Naive B cell (primary cell): ENCODE measurements at regions not wholly inside any gene's neighbourhood (a gene's known extent, or its start where the extent isn't known, plus 50 kb on each side); places are given as distances from the start of the nearest gene placed in this dataset.

Experiments used
- ATAC-seq, 2 donors: fragments of 150-1000 bp; cut with Tn5 transposase; 2 replicates each; pipeline ENCODE4 v1.10.0; 2021; ENCODE audit warnings: low read depth in 2 of 2, mild to moderate bottlenecking in 2 of 2, moderate library complexity in 2 of 2
- DNase-seq: peaks from one replicate; pipeline ENCODE4 v3.0.0; 2022
- H3K27ac Mint-ChIP-seq, 6 donors: one replicate each; pipeline ENCODE4 v1.8.0; 2020 to 2022; ENCODE audit warnings: mild to moderate bottlenecking in 6 of 6, mixed read lengths in 6 of 6, moderate library complexity in 5 of 6, inconsistent platforms in 2 of 6
- H3K27me3 Mint-ChIP-seq, 3 donors: one replicate each; pipeline ENCODE4 v1.8.0; 2021 to 2022; ENCODE audit warnings: mixed read lengths in 3 of 3, mild to moderate bottlenecking in 1 of 3
- H3K36me3 Mint-ChIP-seq, 2 donors: one replicate each; pipeline ENCODE4 v1.8.0; 2020 to 2022; ENCODE audit warnings: mixed read lengths in 2 of 2, inconsistent platforms in 1 of 2, mild to moderate bottlenecking in 1 of 2
- H3K4me1 Mint-ChIP-seq, 3 donors: one replicate each; pipeline ENCODE4 v1.8.0; 2020 to 2022; ENCODE audit warnings: mixed read lengths in 3 of 3, inconsistent platforms in 1 of 3, mild to moderate bottlenecking in 1 of 3, moderate library complexity in 1 of 3
- H3K4me3 Mint-ChIP-seq, 8 donors: one replicate each; pipeline ENCODE4 v1.8.0; 2020 to 2022; ENCODE audit warnings: mild to moderate bottlenecking in 8 of 8, mixed read lengths in 8 of 8, moderate library complexity in 8 of 8, inconsistent platforms in 2 of 8
- H3K9me3 Mint-ChIP-seq, 7 donors: one replicate each; pipeline ENCODE4 v1.8.0; 2020 to 2022; ENCODE audit warnings: mixed read lengths in 7 of 7, mild to moderate bottlenecking in 5 of 7, inconsistent platforms in 2 of 7, moderate library complexity in 1 of 7

- no peak for DNase-seq
- Mint-ChIP-seq H3K36me3 (no peaks in the 10 kb centered on the region), H3K27ac (no peak overlapping the region), H3K9me3 (peaks cover 0 to 3% (median 0%) of the 10 kb centered on the region in 7 donors), H3K4me3 (no peak overlapping the region), H3K27me3 (peaks cover 8 to 31% (median 17%) of the 10 kb centered on the region in 3 donors), H3K4me1 (no peaks in the 10 kb centered on the region)
- ATAC-seq, result no peak
Observed at GRCh38 chr10:94074462-94074861, 80.7 kb downstream of the PLCE1 start.

GRCh38 chr10:94075506-94075905 lies 81.8 kb downstream of the PLCE1 start:
- Mint-ChIP-seq H3K4me1 (no peaks in the 10 kb centered on the region), H3K27me3 (peaks cover 16 to 36% (median 17%) of the 10 kb centered on the region in 3 donors), H3K36me3 (no peaks in the 10 kb centered on the region), H3K27ac (no peak overlapping the region), H3K4me3 (no peak overlapping the region), H3K9me3 (peaks cover 0 to 7% (median 3%) of the 10 kb centered on the region in 7 donors)
- ATAC-seq (no peak), DNase-seq (no peak)

GRCh38 chr10:94076325-94076841 lies 82.7 kb downstream of the PLCE1 start:
- peaks cover 16 to 34% (median 17%) of the 10 kb centered on the region in 3 donors for H3K27me3 Mint-ChIP-seq
- H3K4me3 Mint-ChIP-seq, result no peak overlapping the region
- no peaks in the 10 kb centered on the region for H3K4me1 Mint-ChIP-seq
- DNase-seq (no peak), ATAC-seq (no peak)
- no peak overlapping the region for H3K27ac Mint-ChIP-seq
- no peaks in the 10 kb centered on the region for H3K36me3 Mint-ChIP-seq
- peaks cover 0 to 16% (median 4%) of the 10 kb centered on the region in 7 donors for H3K9me3 Mint-ChIP-seq

GRCh38 chr10:94077042-94077441 lies 83.3 kb downstream of the PLCE1 start:
- Mint-ChIP-seq H3K27me3 (peaks cover 10 to 33% (median 17%) of the 10 kb centered on the region in 3 donors), H3K4me1 (no peaks in the 10 kb centered on the region), H3K27ac (peak overlapping the region in 1 of 6 donors; percentile 54), H3K4me3 (no peak overlapping the region), H3K36me3 (no peaks in the 10 kb centered on the region), H3K9me3 (peaks cover 0 to 23% (median 4%) of the 10 kb centered on the region in 7 donors)
- DNase-seq, result no peak
- ATAC-seq, result no peak

GRCh38 chr10:94080108-94080507 lies 86.4 kb downstream of the PLCE1 start:
- Mint-ChIP-seq H3K4me3 (no peak overlapping the region), H3K36me3 (no peaks in the 10 kb centered on the region), H3K4me1 (no peaks in the 10 kb centered on the region), H3K9me3 (peaks cover 0 to 27% (median 4%) of the 10 kb centered on the region in 7 donors), H3K27me3 (peaks cover 3 to 20% (median 8%) of the 10 kb centered on the region in 3 donors), H3K27ac (peak overlapping the region in 1 of 6 donors; percentile 63)
- DNase-seq (no peak), ATAC-seq (no peak)

- H3K27ac Mint-ChIP-seq, result no peak overlapping the region
- H3K36me3 Mint-ChIP-seq, result no peaks in the 10 kb centered on the region
- peaks cover 3 to 12% (median 8%) of the 10 kb centered on the region in 3 donors for H3K27me3 Mint-ChIP-seq
- no peaks in the 10 kb centered on the region for H3K4me1 Mint-ChIP-seq
- DNase-seq (no peak), ATAC-seq (no peak)
- H3K4me3 Mint-ChIP-seq, result no peak overlapping the region
- H3K9me3 Mint-ChIP-seq, result peaks cover 0 to 27% (median 4%) of the 10 kb centered on the region in 7 donors
Observed at GRCh38 chr10:94083662-94084265, 90.0 kb downstream of the PLCE1 start.

GRCh38 chr10:94084344-94084743 lies 90.6 kb downstream of the PLCE1 start:
- DNase-seq, result no peak
- H3K27ac Mint-ChIP-seq, result no peak overlapping the region

GRCh38 chr10:94085288-94085687 lies 91.6 kb downstream of the PLCE1 start:
- H3K27ac Mint-ChIP-seq, result no peak overlapping the region
- no peak for ATAC-seq

More at GRCh38 chr10:94084344-94084743, 90.6 kb downstream of the PLCE1 start:
- H3K36me3 Mint-ChIP-seq, result no peaks in the 10 kb centered on the region
- peaks cover 0 to 27% (median 4%) of the 10 kb centered on the region in 7 donors for H3K9me3 Mint-ChIP-seq
- ATAC-seq, result no peak
- H3K4me3 Mint-ChIP-seq, result no peak overlapping the region
- peaks cover 8 to 12% (median 8%) of the 10 kb centered on the region in 3 donors for H3K27me3 Mint-ChIP-seq
- H3K4me1 Mint-ChIP-seq, result no peaks in the 10 kb centered on the region

GRCh38 chr10:94085766-94086437 lies 92.2 kb downstream of the PLCE1 start:
- H3K36me3 Mint-ChIP-seq, result no peaks in the 10 kb centered on the region
- H3K4me1 Mint-ChIP-seq, result no peaks in the 10 kb centered on the region
- no peak overlapping the region for H3K4me3 Mint-ChIP-seq
- no peak for ATAC-seq
- peaks cover 0 to 16% (median 0%) of the 10 kb centered on the region in 7 donors for H3K9me3 Mint-ChIP-seq
- H3K27ac Mint-ChIP-seq, result no peak overlapping the region
- H3K27me3 Mint-ChIP-seq, result peaks cover 4 to 8% (median 6%) of the 10 kb centered on the region in 3 donors
- DNase-seq, result no peak

More at GRCh38 chr10:94085288-94085687, 91.6 kb downstream of the PLCE1 start:
- H3K4me1 Mint-ChIP-seq, result no peaks in the 10 kb centered on the region
- peaks cover 4 to 8% (median 8%) of the 10 kb centered on the region in 3 donors for H3K27me3 Mint-ChIP-seq
- no peak overlapping the region for H3K4me3 Mint-ChIP-seq
- no peaks in the 10 kb centered on the region for H3K36me3 Mint-ChIP-seq
- H3K9me3 Mint-ChIP-seq, result peaks cover 0 to 22% (median 1%) of the 10 kb centered on the region in 7 donors
- no peak for DNase-seq

GRCh38 chr10:94088926-94089381 lies 95.2 kb downstream of the PLCE1 start:
- no peaks in the 10 kb centered on the region for H3K4me1 Mint-ChIP-seq
- peaks cover 7 to 15% (median 11%) of the 10 kb centered on the region in 3 donors for H3K27me3 Mint-ChIP-seq
- H3K36me3 Mint-ChIP-seq, result no peaks in the 10 kb centered on the region
- DNase-seq (no peak), ATAC-seq (no peak)
- peaks cover 0 to 4% (median 0%) of the 10 kb centered on the region in 7 donors for H3K9me3 Mint-ChIP-seq
- no peak overlapping the region for H3K27ac Mint-ChIP-seq
- no peak overlapping the region for H3K4me3 Mint-ChIP-seq

GRCh38 chr10:94091649-94092048 lies 97.9 kb downstream of the PLCE1 start:
- Mint-ChIP-seq H3K27ac (no peak overlapping the region), H3K4me3 (no peak overlapping the region), H3K4me1 (no peaks in the 10 kb centered on the region), H3K27me3 (peaks cover 7 to 17% (median 16%) of the 10 kb centered on the region in 3 donors), H3K9me3 (peaks cover 0 to 5% (median 0%) of the 10 kb centered on the region in 7 donors), H3K36me3 (no peaks in the 10 kb centered on the region)
- ATAC-seq (no peak), DNase-seq (no peak)

GRCh38 chr10:94092848-94093247 lies 99.1 kb downstream of the PLCE1 start:
- Mint-ChIP-seq H3K27ac (no peak overlapping the region), H3K4me3 (no peak overlapping the region), H3K27me3 (peaks cover 7 to 17% (median 16%) of the 10 kb centered on the region in 3 donors), H3K4me1 (no peaks in the 10 kb centered on the region), H3K9me3 (peaks cover 0 to 4% (median 0%) of the 10 kb centered on the region in 7 donors), H3K36me3 (no peaks in the 10 kb centered on the region)
- no peak for DNase-seq
- ATAC-seq, result no peak

GRCh38 chr10:94093286-94093905 lies 99.7 kb downstream of the PLCE1 start:
- Mint-ChIP-seq H3K36me3 (no peaks in the 10 kb centered on the region), H3K4me3 (no peak overlapping the region), H3K27me3 (peaks cover 7 to 17% (median 16%) of the 10 kb centered on the region in 3 donors), H3K4me1 (no peaks in the 10 kb centered on the region), H3K27ac (no peak overlapping the region), H3K9me3 (peaks cover 0 to 4% (median 0%) of the 10 kb centered on the region in 7 donors)
- DNase-seq (no peak), ATAC-seq (no peak)
